ENCODE measurements at regions not wholly inside any gene's neighbourhood (a gene's known extent, or its start where the extent isn't known, plus 50 kb on each side); places are given as distances from the start of the nearest gene placed in this dataset.

DNA sequence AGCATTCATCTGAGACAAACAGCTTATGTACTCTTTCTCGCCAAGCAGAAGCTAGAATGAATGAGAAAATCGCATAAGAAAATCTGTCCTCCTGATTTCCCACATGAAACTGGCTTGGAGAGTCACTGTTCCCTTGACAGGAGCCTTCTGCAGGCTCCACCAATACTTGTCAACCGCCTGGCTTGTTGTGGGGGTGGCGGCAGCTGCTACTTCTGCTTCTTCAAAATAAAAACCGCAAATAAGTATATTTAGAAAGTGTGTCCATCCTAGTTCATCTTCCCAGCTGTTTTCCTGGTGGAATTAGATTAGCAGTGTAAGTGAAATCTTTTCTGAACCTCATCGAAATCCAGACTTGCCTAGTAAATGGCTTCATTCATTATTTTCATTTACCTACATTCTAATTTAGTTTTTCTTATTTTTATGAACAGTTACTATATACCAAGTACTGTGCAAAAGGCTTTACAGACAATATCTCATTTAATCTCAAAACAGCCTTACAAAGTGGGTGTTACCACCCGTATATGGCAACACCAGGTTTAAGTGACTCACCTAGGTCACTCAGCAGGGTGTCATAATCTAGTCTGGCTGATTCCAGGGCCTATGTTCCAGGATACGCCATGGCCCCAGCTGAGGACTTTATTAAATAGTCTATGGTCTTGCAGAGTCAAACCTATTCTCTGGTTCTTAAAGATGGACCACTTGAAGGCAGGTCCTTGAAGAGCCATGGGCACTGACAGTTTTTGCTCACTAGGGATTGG, 104.6 kb upstream of the IGFBP7 start:
- Histone ChIP-seq H4K20me1 (no peaks in the 10 kb centered on the region), H3K27me3 (no peaks in the 10 kb centered on the region), H3K4me3 (no peak overlapping the region), H3K9me3 (no peaks in the 10 kb centered on the region), H3K4me1 (no peaks in the 10 kb centered on the region), H3K36me3 (no peaks in the 10 kb centered on the region), H3K27ac (no peak overlapping the region), H3K9ac (no peak overlapping the region), H3K4me2 (no peak overlapping the region)
- TF ChIP-seq Cebpa-rat (IDR thresholded peaks at IDR 0.05) = no peak

DNA sequence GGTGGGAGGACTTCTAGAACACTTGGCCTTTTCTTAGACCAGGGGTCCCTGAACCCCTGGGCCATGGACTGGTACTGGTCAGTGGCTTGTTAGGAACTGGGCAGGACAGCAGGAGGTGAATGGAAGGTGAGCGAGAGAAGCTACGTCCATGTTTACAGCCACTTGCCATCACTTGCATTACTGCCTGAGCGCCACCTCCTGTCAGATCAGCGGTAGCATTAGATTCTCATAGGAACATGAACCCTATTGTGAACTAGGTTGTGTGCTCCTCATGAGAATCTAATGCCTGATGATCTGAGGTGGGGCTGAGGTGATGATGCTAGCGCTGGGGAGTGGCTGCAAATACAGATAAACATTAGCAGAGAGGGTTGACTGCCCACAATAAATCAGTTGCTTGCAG, 100.9 kb upstream of the IGFBP7 start:
- no peak for TF ChIP-seq Cebpa-rat (IDR thresholded peaks at IDR 0.05)
- no peaks in the 10 kb centered on the region for H3K4me1 ChIP-seq
- no peaks in the 10 kb centered on the region for H3K36me3 ChIP-seq
- H3K9ac ChIP-seq = no peak overlapping the region
- no peak overlapping the region for H3K27ac ChIP-seq
- no peaks in the 10 kb centered on the region for H3K27me3 ChIP-seq
- no peak overlapping the region for H3K4me3 ChIP-seq
- H4K20me1 ChIP-seq = no peaks in the 10 kb centered on the region
- H3K4me2 ChIP-seq = no peak overlapping the region
- H3K9me3 ChIP-seq = no peaks in the 10 kb centered on the region

- TF ChIP-seq Cebpa-rat (IDR thresholded peaks at IDR 0.05) = no peak
- no peak overlapping the region for H3K9ac ChIP-seq
These were observed 96.0 kb upstream of the IGFBP7 start for GRCh38 chr4:57206172-57206571.

GRCh38 chr4:57205580-57205979, 95.4 kb upstream of the IGFBP7 start:
- no peak overlapping the region for H3K4me3 ChIP-seq
- H4K20me1 ChIP-seq = no peaks in the 10 kb centered on the region
- H3K36me3 ChIP-seq = no peaks in the 10 kb centered on the region
- TF ChIP-seq Cebpa-rat (IDR thresholded peaks at IDR 0.05) = no peak
- no peaks in the 10 kb centered on the region for H3K4me1 ChIP-seq
- no peak overlapping the region for H3K27ac ChIP-seq
- no peak overlapping the region for H3K4me2 ChIP-seq
- H3K9me3 ChIP-seq = no peaks in the 10 kb centered on the region
- no peak overlapping the region for H3K9ac ChIP-seq
- H3K27me3 ChIP-seq = no peaks in the 10 kb centered on the region

More at GRCh38 chr4:57206172-57206571, 96.0 kb upstream of the IGFBP7 start:
- H3K36me3 ChIP-seq = no peaks in the 10 kb centered on the region
- H3K27ac ChIP-seq = no peak overlapping the region
- no peaks in the 10 kb centered on the region for H4K20me1 ChIP-seq
- H3K27me3 ChIP-seq = no peaks in the 10 kb centered on the region
- H3K4me1 ChIP-seq = no peaks in the 10 kb centered on the region
- no peak overlapping the region for H3K4me2 ChIP-seq
- no peaks in the 10 kb centered on the region for H3K9me3 ChIP-seq
- H3K4me3 ChIP-seq = no peak overlapping the region

DNA sequence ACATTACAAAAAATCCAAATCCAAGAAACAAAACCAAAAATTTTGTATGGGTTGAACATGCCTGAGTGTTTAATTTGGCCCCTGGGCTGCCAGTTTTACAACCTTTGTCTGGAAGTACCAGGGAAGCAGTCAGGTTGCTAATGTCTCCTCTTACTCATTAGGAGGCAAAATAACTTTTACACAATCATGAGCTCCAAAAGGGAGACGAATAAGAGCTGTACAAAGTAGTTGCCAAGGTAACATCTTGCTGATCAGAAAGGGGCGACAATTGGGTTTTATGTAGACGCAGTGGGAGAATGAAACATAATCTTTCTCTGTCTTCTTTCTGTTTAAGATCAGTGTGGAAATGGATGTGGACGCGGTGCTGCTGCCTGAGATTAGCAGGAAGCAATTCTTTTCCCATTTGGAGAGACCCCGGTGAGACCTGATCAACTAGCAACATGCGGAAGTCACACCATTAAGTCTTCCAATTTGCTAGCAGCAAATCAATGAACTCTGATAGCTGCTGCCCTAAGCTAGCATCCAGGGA, 90.7 kb upstream of the IGFBP7 start:
- Histone ChIP-seq H4K20me1 (no peaks in the 10 kb centered on the region), H3K4me2 (no peak overlapping the region), H3K4me3 (no peak overlapping the region), H3K4me1 (peaks cover 10% of the 10 kb centered on the region), H3K27me3 (no peaks in the 10 kb centered on the region), H3K27ac (no peak overlapping the region), H3K9me3 (peaks cover 2% of the 10 kb centered on the region), H3K36me3 (no peaks in the 10 kb centered on the region), H3K9ac (no peak overlapping the region)
- TF ChIP-seq Cebpa-rat (IDR thresholded peaks at IDR 0.05) = no peak

- Histone ChIP-seq H3K4me1 (peaks cover 10% of the 10 kb centered on the region), H3K9ac (no peak overlapping the region), H3K27me3 (no peaks in the 10 kb centered on the region), H4K20me1 (no peaks in the 10 kb centered on the region), H3K9me3 (peaks cover 10% of the 10 kb centered on the region), H3K4me2 (no peak overlapping the region), H3K4me3 (no peak overlapping the region), H3K36me3 (no peaks in the 10 kb centered on the region), H3K27ac (no peak overlapping the region)
- TF ChIP-seq Cebpa-rat (IDR thresholded peaks at IDR 0.05) = no peak
These were observed 89.1 kb upstream of the IGFBP7 start for GRCh38 chr4:57199267-57199666.

GRCh38 chr4:57195622-57196021, 85.4 kb upstream of the IGFBP7 start:
- H3K4me2 ChIP-seq = no peak overlapping the region
- no peak overlapping the region for H3K4me3 ChIP-seq
- peaks cover 10% of the 10 kb centered on the region for H3K4me1 ChIP-seq
- H3K9me3 ChIP-seq = peaks cover 12% of the 10 kb centered on the region
- H4K20me1 ChIP-seq = no peaks in the 10 kb centered on the region
- no peak for TF ChIP-seq Cebpa-rat (IDR thresholded peaks at IDR 0.05)
- no peak overlapping the region for H3K27ac ChIP-seq
- no peaks in the 10 kb centered on the region for H3K27me3 ChIP-seq
- H3K36me3 ChIP-seq = no peaks in the 10 kb centered on the region
- H3K9ac ChIP-seq = no peak overlapping the region

- H3K4me3 ChIP-seq = no peak overlapping the region
- H3K27ac ChIP-seq = no peak overlapping the region
- H3K9ac ChIP-seq = no peak overlapping the region
- peaks cover 12% of the 10 kb centered on the region for H3K9me3 ChIP-seq
- H3K4me2 ChIP-seq = no peak overlapping the region
- no peaks in the 10 kb centered on the region for H3K27me3 ChIP-seq
- H3K4me1 ChIP-seq = peaks cover 10% of the 10 kb centered on the region
- TF ChIP-seq Cebpa-rat (IDR thresholded peaks at IDR 0.05) = no peak
- no peaks in the 10 kb centered on the region for H4K20me1 ChIP-seq
- H3K36me3 ChIP-seq = no peaks in the 10 kb centered on the region
These were observed 84.0 kb upstream of the IGFBP7 start for GRCh38 chr4:57194068-57194611.

DNA sequence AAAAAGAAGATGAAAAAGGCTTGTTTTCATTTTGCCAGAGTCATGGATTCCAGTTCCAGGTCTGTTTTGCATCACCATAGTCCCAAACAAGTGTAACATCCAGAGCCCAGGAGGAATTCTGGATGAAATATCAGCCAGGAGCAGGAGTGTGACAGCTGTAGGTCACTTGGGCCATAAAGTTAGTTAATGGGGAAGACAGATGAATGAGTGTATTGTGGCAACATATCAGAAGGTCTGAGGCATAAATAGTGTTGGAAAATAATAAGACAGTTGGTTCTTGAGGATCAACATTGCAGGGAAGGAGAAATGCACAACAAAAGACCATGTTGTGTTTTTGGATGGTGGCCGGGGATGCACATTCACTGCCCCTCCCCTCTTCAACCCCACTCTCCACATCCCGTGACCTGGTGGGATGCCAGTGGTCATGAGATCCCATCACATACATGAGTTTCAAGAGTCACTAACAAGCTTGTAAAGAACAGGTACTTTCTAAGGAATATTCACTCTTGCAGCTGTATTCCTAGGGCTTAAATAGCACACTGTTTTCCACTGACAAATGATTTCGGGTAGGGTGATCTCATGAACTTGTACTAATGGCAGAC, 83.1 kb upstream of the IGFBP7 start:
- Histone ChIP-seq H4K20me1 (no peaks in the 10 kb centered on the region), H3K9ac (no peak overlapping the region), H3K27me3 (no peaks in the 10 kb centered on the region), H3K4me1 (peaks cover 9% of the 10 kb centered on the region), H3K36me3 (no peaks in the 10 kb centered on the region), H3K4me3 (no peak overlapping the region), H3K9me3 (peaks cover 12% of the 10 kb centered on the region), H3K4me2 (no peak overlapping the region), H3K27ac (no peak overlapping the region)
- TF ChIP-seq Cebpa-rat (IDR thresholded peaks at IDR 0.05) = no peak

DNA sequence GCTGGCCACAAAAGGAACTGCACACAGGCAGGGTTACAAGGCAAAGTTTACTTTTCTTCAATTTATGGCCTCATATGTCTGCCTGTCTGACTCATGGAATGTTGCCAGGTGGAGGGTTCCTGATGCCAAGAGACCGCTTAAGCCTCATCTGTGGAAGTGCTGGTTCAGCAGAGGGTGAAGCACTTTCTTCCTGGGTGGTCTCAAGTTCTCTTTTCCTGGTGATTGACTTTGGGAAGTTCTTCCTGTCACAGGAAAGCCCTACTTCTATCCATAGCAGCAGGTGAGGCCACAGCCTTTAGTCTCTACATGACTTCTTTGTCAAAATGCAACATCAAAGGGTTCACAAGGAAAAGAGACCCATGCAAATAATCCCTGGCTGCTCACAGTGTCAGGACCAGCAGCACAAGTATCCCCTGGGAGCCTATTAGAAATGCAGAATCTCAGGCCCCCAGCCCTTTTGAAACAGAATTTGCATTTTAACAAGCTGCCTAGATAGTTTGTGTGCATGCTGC, 81.4 kb upstream of the IGFBP7 start:
- Histone ChIP-seq H3K4me3 (no peak overlapping the region), H3K27ac (no peak overlapping the region), H3K27me3 (no peaks in the 10 kb centered on the region), H4K20me1 (no peaks in the 10 kb centered on the region), H3K9ac (no peak overlapping the region), H3K36me3 (no peaks in the 10 kb centered on the region), H3K4me1 (no peaks in the 10 kb centered on the region), H3K4me2 (no peak overlapping the region), H3K9me3 (peaks cover 12% of the 10 kb centered on the region)
- TF ChIP-seq Cebpa-rat (IDR thresholded peaks at IDR 0.05) = no peak

Measured in BLaER1 (cell line).